ENCODE measurements at regions not wholly inside any gene's neighbourhood (a gene's known extent, or its start where the extent isn't known, plus 50 kb on each side); places are given as distances from the start of the nearest gene placed in this dataset.

DNA sequence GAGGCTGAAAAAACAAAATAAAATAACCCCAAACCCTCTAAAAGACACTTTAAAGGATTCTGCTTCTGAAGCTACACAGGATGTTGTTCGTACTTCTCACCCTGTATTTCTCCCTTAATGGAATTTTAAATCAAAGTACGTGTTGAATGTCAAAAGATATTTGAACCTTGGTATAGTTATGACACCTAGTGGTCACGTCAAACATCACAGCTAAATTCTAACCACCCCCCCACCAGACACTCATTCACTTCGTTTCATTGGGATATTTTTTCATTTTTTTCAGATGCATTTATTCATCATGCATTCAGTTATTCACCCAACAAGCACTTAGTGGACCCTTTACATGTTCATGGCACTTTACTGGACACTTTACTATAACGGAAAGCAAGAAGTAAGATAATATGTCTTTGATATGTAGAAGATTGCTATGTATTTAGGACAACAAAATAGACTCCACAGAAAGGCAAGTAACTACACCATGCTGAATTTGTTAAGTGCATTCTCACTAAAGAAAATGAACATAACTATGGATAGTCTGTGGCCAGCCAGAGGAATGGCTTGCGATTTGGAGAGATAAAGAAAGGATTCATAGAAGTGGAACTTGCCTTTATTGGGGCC, 62.5 kb upstream of the GPR174 start:
- TF ChIP-seq, protein P1, sequence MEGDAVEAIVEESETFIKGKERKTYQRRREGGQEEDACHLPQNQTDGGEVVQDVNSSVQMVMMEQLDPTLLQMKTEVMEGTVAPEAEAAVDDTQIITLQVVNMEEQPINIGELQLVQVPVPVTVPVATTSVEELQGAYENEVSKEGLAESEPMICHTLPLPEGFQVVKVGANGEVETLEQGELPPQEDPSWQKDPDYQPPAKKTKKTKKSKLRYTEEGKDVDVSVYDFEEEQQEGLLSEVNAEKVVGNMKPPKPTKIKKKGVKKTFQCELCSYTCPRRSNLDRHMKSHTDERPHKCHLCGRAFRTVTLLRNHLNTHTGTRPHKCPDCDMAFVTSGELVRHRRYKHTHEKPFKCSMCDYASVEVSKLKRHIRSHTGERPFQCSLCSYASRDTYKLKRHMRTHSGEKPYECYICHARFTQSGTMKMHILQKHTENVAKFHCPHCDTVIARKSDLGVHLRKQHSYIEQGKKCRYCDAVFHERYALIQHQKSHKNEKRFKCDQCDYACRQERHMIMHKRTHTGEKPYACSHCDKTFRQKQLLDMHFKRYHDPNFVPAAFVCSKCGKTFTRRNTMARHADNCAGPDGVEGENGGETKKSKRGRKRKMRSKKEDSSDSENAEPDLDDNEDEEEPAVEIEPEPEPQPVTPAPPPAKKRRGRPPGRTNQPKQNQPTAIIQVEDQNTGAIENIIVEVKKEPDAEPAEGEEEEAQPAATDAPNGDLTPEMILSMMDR (IDR thresholded peaks at IDR 0.05; ENCODE audit: poor library complexity) = peak; percentile 57
- no peak for TF ChIP-seq EZH2 (IDR thresholded peaks at IDR 0.05; ENCODE audit: borderline replicate concordance)
- H3K36me3 ChIP-seq (replicated peaks; ENCODE audit: insufficient read depth, low read depth) = no peaks in the 10 kb centered on the region
- H3K4me1 ChIP-seq (ENCODE audit: insufficient read depth) = no peaks in the 10 kb centered on the region
- H3K27me3 ChIP-seq = no peaks in the 10 kb centered on the region
- H3K9me3 ChIP-seq (ENCODE audit: low read depth) = no peaks in the 10 kb centered on the region
- no peak overlapping the region for H3K4me3 ChIP-seq
- WGBS (ENCODE audit: low lambda C conversion rate, missing lambda C conversion rate) = 21% methylated on average over 6 of the region's 6 CpGs
- no peak overlapping the region for H2AFZ ChIP-seq
- no peaks in the 10 kb centered on the region for H3K79me2 ChIP-seq
- no peak overlapping the region for H3K27ac ChIP-seq
- no peaks in the 10 kb centered on the region for H3K9me2 ChIP-seq (replicated peaks; ENCODE audit: insufficient read depth)
- peak; percentile 19 for DNase-seq (ENCODE audit: low spot score)
- H4K20me1 ChIP-seq (ENCODE audit: insufficient read depth, poor library complexity, severe bottlenecking) = no peaks in the 10 kb centered on the region
- no peak overlapping the region for H3K4me2 ChIP-seq

DNA sequence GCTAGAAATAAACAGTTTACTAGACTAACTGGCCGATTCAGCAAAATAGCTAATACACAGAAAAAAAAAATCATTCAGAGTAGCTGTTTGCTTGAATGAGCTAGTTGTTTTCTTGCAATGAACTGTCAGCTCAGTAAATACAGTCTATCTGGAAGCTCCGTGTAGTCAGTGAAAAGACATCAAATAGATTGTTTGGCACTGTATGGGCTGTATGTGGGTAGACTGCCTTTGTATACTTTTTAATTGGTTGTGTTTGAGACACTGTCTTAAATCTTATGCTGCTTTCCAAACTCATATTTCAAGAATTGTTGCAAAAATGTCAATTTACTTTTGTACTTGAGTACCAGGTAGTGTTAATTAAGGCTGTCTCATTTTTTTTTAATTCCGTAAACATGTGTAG, 61.6 kb upstream of the GPR174 start:
- WGBS (ENCODE audit: low lambda C conversion rate, missing lambda C conversion rate) = 52% methylated on average over 3 of the region's 3 CpGs
- H3K9me2 ChIP-seq (replicated peaks; ENCODE audit: insufficient read depth) = no peaks in the 10 kb centered on the region
- no peak overlapping the region for H3K4me2 ChIP-seq
- TF ChIP-seq, protein P1 (IDR thresholded peaks at IDR 0.05; ENCODE audit: poor library complexity) = no peak
- no peak for TF ChIP-seq EZH2phosphoT487 (IDR thresholded peaks at IDR 0.05; ENCODE audit: low read depth, severe bottlenecking, unreplicated experiment)
- TF ChIP-seq EZH2 (IDR thresholded peaks at IDR 0.05; ENCODE audit: borderline replicate concordance) = no peak
- H3K27me3 ChIP-seq = no peaks in the 10 kb centered on the region
- no peaks in the 10 kb centered on the region for H4K20me1 ChIP-seq (ENCODE audit: insufficient read depth, poor library complexity, severe bottlenecking)
- no peak overlapping the region for H2AFZ ChIP-seq
- no peak overlapping the region for H3K27ac ChIP-seq
- H3K36me3 ChIP-seq (replicated peaks; ENCODE audit: insufficient read depth, low read depth) = no peaks in the 10 kb centered on the region
- H3K4me1 ChIP-seq (ENCODE audit: insufficient read depth) = no peaks in the 10 kb centered on the region
- H3K4me3 ChIP-seq = no peak overlapping the region
- H3K9me3 ChIP-seq (ENCODE audit: low read depth) = no peaks in the 10 kb centered on the region
- H3K79me2 ChIP-seq = no peaks in the 10 kb centered on the region
- DNase-seq (ENCODE audit: low spot score) = no peak

DNA sequence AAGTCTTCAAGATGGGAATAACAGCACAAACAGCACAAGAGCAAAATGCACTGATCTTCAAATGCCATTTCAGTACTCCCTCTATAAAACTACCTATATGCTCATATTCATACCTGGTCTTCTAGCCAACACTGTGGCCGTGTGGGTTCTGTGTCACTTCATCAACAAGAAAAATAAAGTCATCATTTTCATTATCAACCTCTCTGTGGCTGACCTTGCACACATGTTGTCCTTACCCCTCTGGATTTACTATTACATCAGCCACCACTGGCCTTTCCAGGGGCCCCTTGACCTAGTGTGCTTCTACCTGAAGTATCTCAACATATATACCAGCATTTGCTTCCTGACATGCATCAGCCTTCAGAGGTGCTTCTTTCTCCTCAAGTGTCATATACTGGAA, 59.6 kb upstream of the GPR174 start:
- TF ChIP-seq EZH2phosphoT487 (IDR thresholded peaks at IDR 0.05; ENCODE audit: low read depth, severe bottlenecking, unreplicated experiment) (no peak), EZH2 (IDR thresholded peaks at IDR 0.05; ENCODE audit: borderline replicate concordance) (no peak)
- TF ChIP-seq, protein P1 (IDR thresholded peaks at IDR 0.05; ENCODE audit: poor library complexity) = no peak
- H4K20me1 ChIP-seq (ENCODE audit: insufficient read depth, poor library complexity, severe bottlenecking) = no peaks in the 10 kb centered on the region
- no peaks in the 10 kb centered on the region for H3K36me3 ChIP-seq (replicated peaks; ENCODE audit: insufficient read depth, low read depth)
- 54% methylated on average over 1 of the region's 1 CpG for WGBS (ENCODE audit: low lambda C conversion rate, missing lambda C conversion rate)
- H3K9me3 ChIP-seq (ENCODE audit: low read depth) = no peaks in the 10 kb centered on the region
- DNase-seq (ENCODE audit: low spot score) = no peak
- no peak overlapping the region for H3K4me2 ChIP-seq
- H3K4me3 ChIP-seq = no peak overlapping the region
- no peaks in the 10 kb centered on the region for H3K4me1 ChIP-seq (ENCODE audit: insufficient read depth)
- no peak overlapping the region for H3K27ac ChIP-seq
- H3K79me2 ChIP-seq = no peaks in the 10 kb centered on the region
- no peaks in the 10 kb centered on the region for H3K9me2 ChIP-seq (replicated peaks; ENCODE audit: insufficient read depth)
- no peaks in the 10 kb centered on the region for H3K27me3 ChIP-seq
- no peak overlapping the region for H2AFZ ChIP-seq

All from hepatocyte (in vitro differentiated cells).